ENCODE measurements at regions not wholly inside any gene's neighbourhood (a gene's known extent, or its start where the extent isn't known, plus 50 kb on each side); places are given as distances from the start of the nearest gene placed in this dataset.

GRCh38 chr3:110733045-110733444 is 338.6 kb upstream of the NECTIN3 start:
- H3K27me3 ChIP-seq (ENCODE audit: control insufficient read depth in 1 of 2, insufficient read depth in 2 of 2, low read length in 2 of 2) = no peaks in the 10 kb centered on the region
- no peaks in the 10 kb centered on the region for H3K36me3 ChIP-seq (ENCODE audit: control insufficient read depth in 2 of 2, insufficient read depth in 2 of 2, low read length in 2 of 2)
- no peaks in the 10 kb centered on the region for H3K9me3 ChIP-seq (ENCODE audit: control insufficient read depth in 2 of 2, low read length in 2 of 2)
- no peak overlapping the region for H3K4me3 ChIP-seq (ENCODE audit: low read length in 2 of 2)
- no peak overlapping the region for H3K27ac ChIP-seq (ENCODE audit: low read length)
- no peaks in the 10 kb centered on the region for H3K4me1 ChIP-seq (ENCODE audit: control insufficient read depth, insufficient read depth, low read length)
- no peak overlapping the region for H3K9ac ChIP-seq (ENCODE audit: low read length in 2 of 2)

- H3K36me3 ChIP-seq (ENCODE audit: control insufficient read depth in 2 of 2, insufficient read depth in 2 of 2, low read length in 2 of 2) = no peaks in the 10 kb centered on the region
- no peaks in the 10 kb centered on the region for H3K4me1 ChIP-seq (ENCODE audit: control insufficient read depth, insufficient read depth, low read length)
- H3K4me3 ChIP-seq (ENCODE audit: low read length in 2 of 2) = no peak overlapping the region
- H3K27me3 ChIP-seq (ENCODE audit: control insufficient read depth in 1 of 2, insufficient read depth in 2 of 2, low read length in 2 of 2) = no peaks in the 10 kb centered on the region
- H3K9ac ChIP-seq (ENCODE audit: low read length in 2 of 2) = no peak overlapping the region
- no peak overlapping the region for H3K27ac ChIP-seq (ENCODE audit: low read length)
- H3K9me3 ChIP-seq (ENCODE audit: control insufficient read depth in 2 of 2, low read length in 2 of 2) = no peaks in the 10 kb centered on the region
Measured at GRCh38 chr3:110734524-110734923, 337.1 kb upstream of the NECTIN3 start.

DNA sequence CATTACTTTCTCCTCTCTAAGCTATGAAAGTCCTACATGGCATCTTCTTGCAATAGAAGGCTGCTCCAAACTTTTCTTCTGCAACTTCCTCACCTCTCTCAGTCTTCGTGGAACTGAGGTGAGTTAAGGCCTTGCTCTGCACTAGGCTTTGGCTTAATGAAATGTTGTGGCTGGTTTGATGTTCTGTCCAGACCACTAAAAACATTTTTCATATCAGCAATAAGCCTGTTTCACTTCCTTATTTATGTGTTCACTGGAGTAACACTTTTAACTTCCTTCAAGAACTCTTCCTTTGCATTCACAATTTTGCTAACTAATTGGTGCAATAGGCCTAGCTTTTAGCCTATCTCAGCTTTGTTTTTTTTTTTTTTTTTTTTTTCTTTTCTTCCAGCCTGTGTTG is 335.3 kb upstream of the NECTIN3 start:
- Histone ChIP-seq H3K4me3 (ENCODE audit: low read length in 2 of 2) (no peak overlapping the region), H3K27ac (ENCODE audit: low read length) (no peak overlapping the region), H3K27me3 (ENCODE audit: control insufficient read depth in 1 of 2, insufficient read depth in 2 of 2, low read length in 2 of 2) (no peaks in the 10 kb centered on the region), H3K36me3 (ENCODE audit: control insufficient read depth in 2 of 2, insufficient read depth in 2 of 2, low read length in 2 of 2) (no peaks in the 10 kb centered on the region), H3K9me3 (ENCODE audit: control insufficient read depth in 2 of 2, low read length in 2 of 2) (no peaks in the 10 kb centered on the region), H3K9ac (ENCODE audit: low read length in 2 of 2) (no peak overlapping the region), H3K4me1 (ENCODE audit: control insufficient read depth, insufficient read depth, low read length) (no peaks in the 10 kb centered on the region)

DNA sequence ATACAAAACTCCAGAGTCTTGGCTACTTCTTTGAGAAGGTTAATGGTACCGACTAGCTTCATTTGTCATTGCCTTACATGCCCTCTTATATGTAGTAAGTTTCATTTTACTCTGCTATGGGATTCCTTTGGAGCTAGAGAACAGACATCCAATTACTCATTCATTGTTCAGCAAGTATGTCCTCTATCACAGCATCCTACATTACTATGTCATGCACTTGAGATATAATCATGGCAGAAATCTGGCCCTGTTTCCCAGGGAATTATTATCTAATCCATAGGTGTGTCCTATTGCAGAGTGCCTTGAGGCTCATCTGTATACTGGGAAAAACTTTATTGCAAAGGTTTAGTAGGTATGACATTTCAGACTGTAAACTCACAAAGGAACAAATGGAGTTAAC is 333.1 kb upstream of the NECTIN3 start:
- H3K9me3 ChIP-seq (ENCODE audit: control insufficient read depth in 2 of 2, low read length in 2 of 2) = no peaks in the 10 kb centered on the region
- H3K9ac ChIP-seq (ENCODE audit: low read length in 2 of 2) = no peak overlapping the region
- no peak overlapping the region for H3K4me3 ChIP-seq (ENCODE audit: low read length in 2 of 2)
- H3K27me3 ChIP-seq (ENCODE audit: control insufficient read depth in 1 of 2, insufficient read depth in 2 of 2, low read length in 2 of 2) = no peaks in the 10 kb centered on the region
- no peak overlapping the region for H3K27ac ChIP-seq (ENCODE audit: low read length)
- H3K4me1 ChIP-seq (ENCODE audit: control insufficient read depth, insufficient read depth, low read length) = no peaks in the 10 kb centered on the region
- no peaks in the 10 kb centered on the region for H3K36me3 ChIP-seq (ENCODE audit: control insufficient read depth in 2 of 2, insufficient read depth in 2 of 2, low read length in 2 of 2)

DNA sequence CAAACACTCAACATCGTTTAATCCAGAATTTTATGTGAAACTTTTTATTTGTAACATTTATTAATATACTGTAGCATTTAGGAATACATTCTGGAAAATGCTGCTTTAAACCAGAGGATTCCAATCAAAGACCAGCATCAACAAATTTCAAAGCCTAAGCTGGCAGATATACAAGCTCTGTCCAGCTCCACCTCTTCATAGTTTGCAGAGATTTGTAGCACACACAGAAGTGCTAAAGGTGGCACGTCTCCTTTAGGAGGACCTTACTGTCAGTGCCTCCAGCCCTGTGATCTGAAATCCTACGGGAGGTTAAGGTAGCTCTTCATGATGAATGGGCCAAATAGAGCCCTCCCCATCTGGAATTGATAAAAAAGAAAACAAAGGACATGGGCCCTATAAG is 329.7 kb upstream of the NECTIN3 start:
- H3K4me3 ChIP-seq (ENCODE audit: low read length in 2 of 2) = no peak overlapping the region
- no peak overlapping the region for H3K9ac ChIP-seq (ENCODE audit: low read length in 2 of 2)

GRCh38 chr3:110743202-110743601 is 328.4 kb upstream of the NECTIN3 start:
- no peak overlapping the region for H3K4me3 ChIP-seq (ENCODE audit: low read length in 2 of 2)
- H3K27ac ChIP-seq (ENCODE audit: low read length) = no peak overlapping the region
- no peaks in the 10 kb centered on the region for H3K4me1 ChIP-seq (ENCODE audit: control insufficient read depth, insufficient read depth, low read length)
- no peaks in the 10 kb centered on the region for H3K36me3 ChIP-seq (ENCODE audit: control insufficient read depth in 2 of 2, insufficient read depth in 2 of 2, low read length in 2 of 2)
- H3K9me3 ChIP-seq (ENCODE audit: control insufficient read depth in 2 of 2, low read length in 2 of 2) = no peaks in the 10 kb centered on the region
- no peak overlapping the region for H3K9ac ChIP-seq (ENCODE audit: low read length in 2 of 2)
- no peaks in the 10 kb centered on the region for H3K27me3 ChIP-seq (ENCODE audit: control insufficient read depth in 1 of 2, insufficient read depth in 2 of 2, low read length in 2 of 2)

More for the DNA sequence above, 329.7 kb upstream of the NECTIN3 start:
- H3K27me3 ChIP-seq (ENCODE audit: control insufficient read depth in 1 of 2, insufficient read depth in 2 of 2, low read length in 2 of 2) = no peaks in the 10 kb centered on the region
- H3K36me3 ChIP-seq (ENCODE audit: control insufficient read depth in 2 of 2, insufficient read depth in 2 of 2, low read length in 2 of 2) = no peaks in the 10 kb centered on the region
- no peaks in the 10 kb centered on the region for H3K9me3 ChIP-seq (ENCODE audit: control insufficient read depth in 2 of 2, low read length in 2 of 2)
- H3K27ac ChIP-seq (ENCODE audit: low read length) = no peak overlapping the region
- H3K4me1 ChIP-seq (ENCODE audit: control insufficient read depth, insufficient read depth, low read length) = no peaks in the 10 kb centered on the region

GRCh38 chr3:110743984-110744383 is 327.6 kb upstream of the NECTIN3 start:
- Histone ChIP-seq H3K9me3 (ENCODE audit: control insufficient read depth in 2 of 2, low read length in 2 of 2) (no peaks in the 10 kb centered on the region), H3K27ac (ENCODE audit: low read length) (no peak overlapping the region), H3K4me1 (ENCODE audit: control insufficient read depth, insufficient read depth, low read length) (no peaks in the 10 kb centered on the region), H3K4me3 (ENCODE audit: low read length in 2 of 2) (no peak overlapping the region), H3K27me3 (ENCODE audit: control insufficient read depth in 1 of 2, insufficient read depth in 2 of 2, low read length in 2 of 2) (no peaks in the 10 kb centered on the region), H3K9ac (ENCODE audit: low read length in 2 of 2) (no peak overlapping the region), H3K36me3 (ENCODE audit: control insufficient read depth in 2 of 2, insufficient read depth in 2 of 2, low read length in 2 of 2) (no peaks in the 10 kb centered on the region)

DNA sequence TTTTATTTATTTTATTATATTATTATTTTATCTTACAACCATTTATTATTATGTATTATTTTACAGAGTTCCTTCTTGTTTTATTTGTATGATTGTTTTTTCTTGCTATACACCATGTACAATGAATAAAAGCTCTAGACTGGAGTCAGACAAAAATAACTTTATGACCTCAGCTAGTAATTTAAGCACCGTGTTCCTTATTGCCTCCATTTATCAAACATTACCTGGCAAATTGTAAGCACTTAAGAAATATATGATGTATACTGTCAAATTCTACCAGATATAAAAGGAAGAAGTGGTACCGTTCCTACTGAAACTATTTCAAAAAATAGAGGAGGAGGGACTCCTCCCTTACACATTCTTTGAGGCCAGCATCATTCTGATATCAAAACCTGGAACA is 326.9 kb upstream of the NECTIN3 start:
- H3K27ac ChIP-seq (ENCODE audit: low read length) = no peak overlapping the region
- H3K9ac ChIP-seq (ENCODE audit: low read length in 2 of 2) = no peak overlapping the region
- no peaks in the 10 kb centered on the region for H3K36me3 ChIP-seq (ENCODE audit: control insufficient read depth in 2 of 2, insufficient read depth in 2 of 2, low read length in 2 of 2)
- H3K9me3 ChIP-seq (ENCODE audit: control insufficient read depth in 2 of 2, low read length in 2 of 2) = no peaks in the 10 kb centered on the region
- no peaks in the 10 kb centered on the region for H3K27me3 ChIP-seq (ENCODE audit: control insufficient read depth in 1 of 2, insufficient read depth in 2 of 2, low read length in 2 of 2)
- no peaks in the 10 kb centered on the region for H3K4me1 ChIP-seq (ENCODE audit: control insufficient read depth, insufficient read depth, low read length)
- H3K4me3 ChIP-seq (ENCODE audit: low read length in 2 of 2) = no peak overlapping the region

DNA sequence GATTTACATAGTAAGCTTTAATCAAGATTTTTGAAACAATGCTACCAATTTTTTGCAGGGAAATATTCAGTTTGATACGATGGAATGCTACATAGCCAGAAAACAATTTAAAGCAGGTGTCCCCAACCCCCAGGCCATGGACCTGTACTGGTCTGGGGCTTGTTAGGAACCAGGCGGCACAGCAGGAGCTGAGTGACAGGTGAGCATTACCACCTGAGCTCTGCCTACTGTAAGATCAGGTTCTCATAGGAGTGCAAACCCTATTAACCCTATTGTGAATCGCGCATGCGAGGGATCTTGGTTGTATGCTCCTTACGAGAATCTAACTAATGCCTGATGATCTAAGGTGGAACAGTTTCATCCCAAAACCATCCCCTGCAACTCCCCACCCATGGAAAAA is 322.6 kb upstream of the NECTIN3 start:
- no peak overlapping the region for H3K27ac ChIP-seq (ENCODE audit: low read length)
- no peak overlapping the region for H3K4me3 ChIP-seq (ENCODE audit: low read length in 2 of 2)
- H3K9ac ChIP-seq (ENCODE audit: low read length in 2 of 2) = no peak overlapping the region
- no peaks in the 10 kb centered on the region for H3K36me3 ChIP-seq (ENCODE audit: control insufficient read depth in 2 of 2, insufficient read depth in 2 of 2, low read length in 2 of 2)
- no peaks in the 10 kb centered on the region for H3K27me3 ChIP-seq (ENCODE audit: control insufficient read depth in 1 of 2, insufficient read depth in 2 of 2, low read length in 2 of 2)
- H3K9me3 ChIP-seq (ENCODE audit: control insufficient read depth in 2 of 2, low read length in 2 of 2) = no peaks in the 10 kb centered on the region
- no peaks in the 10 kb centered on the region for H3K4me1 ChIP-seq (ENCODE audit: control insufficient read depth, insufficient read depth, low read length)

GRCh38 chr3:110750201-110750600 is 321.4 kb upstream of the NECTIN3 start:
- Histone ChIP-seq H3K4me1 (ENCODE audit: control insufficient read depth, insufficient read depth, low read length) (no peaks in the 10 kb centered on the region), H3K9ac (ENCODE audit: low read length in 2 of 2) (no peak overlapping the region), H3K27ac (ENCODE audit: low read length) (no peak overlapping the region), H3K9me3 (ENCODE audit: control insufficient read depth in 2 of 2, low read length in 2 of 2) (no peaks in the 10 kb centered on the region), H3K27me3 (ENCODE audit: control insufficient read depth in 1 of 2, insufficient read depth in 2 of 2, low read length in 2 of 2) (no peaks in the 10 kb centered on the region), H3K36me3 (ENCODE audit: control insufficient read depth in 2 of 2, insufficient read depth in 2 of 2, low read length in 2 of 2) (no peaks in the 10 kb centered on the region), H3K4me3 (ENCODE audit: low read length in 2 of 2) (no peak overlapping the region)

- Histone ChIP-seq H3K27ac (ENCODE audit: low read length) (no peak overlapping the region), H3K9ac (ENCODE audit: low read length in 2 of 2) (no peak overlapping the region), H3K27me3 (ENCODE audit: control insufficient read depth in 1 of 2, insufficient read depth in 2 of 2, low read length in 2 of 2) (no peaks in the 10 kb centered on the region), H3K9me3 (ENCODE audit: control insufficient read depth in 2 of 2, low read length in 2 of 2) (no peaks in the 10 kb centered on the region), H3K4me3 (ENCODE audit: low read length in 2 of 2) (no peak overlapping the region), H3K4me1 (ENCODE audit: control insufficient read depth, insufficient read depth, low read length) (no peaks in the 10 kb centered on the region), H3K36me3 (ENCODE audit: control insufficient read depth in 2 of 2, insufficient read depth in 2 of 2, low read length in 2 of 2) (no peaks in the 10 kb centered on the region)
Measured at GRCh38 chr3:110752307-110752706, 319.3 kb upstream of the NECTIN3 start.

DNA sequence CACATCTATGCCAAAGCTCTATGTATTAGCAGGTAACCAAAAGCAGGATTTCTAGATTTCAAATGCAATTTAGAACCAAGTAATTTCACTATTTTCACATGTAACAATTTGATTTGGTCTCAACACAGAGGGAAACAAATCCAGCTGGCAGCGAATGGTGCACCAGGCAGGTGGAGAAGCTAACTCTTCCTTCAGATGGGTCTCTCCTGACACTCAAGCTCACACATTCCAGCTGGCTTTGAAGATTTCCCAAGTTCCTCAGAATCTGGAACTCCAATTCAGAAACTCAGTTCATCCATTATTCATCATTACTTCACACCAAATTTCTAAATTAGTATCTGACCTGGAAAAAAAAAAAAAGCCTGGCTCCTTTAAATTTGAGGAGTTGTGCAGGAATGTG is 318.1 kb upstream of the NECTIN3 start:
- Histone ChIP-seq H3K4me3 (ENCODE audit: low read length in 2 of 2) (no peak overlapping the region), H3K4me1 (ENCODE audit: control insufficient read depth, insufficient read depth, low read length) (no peaks in the 10 kb centered on the region), H3K9ac (ENCODE audit: low read length in 2 of 2) (no peak overlapping the region), H3K27ac (ENCODE audit: low read length) (no peak overlapping the region), H3K27me3 (ENCODE audit: control insufficient read depth in 1 of 2, insufficient read depth in 2 of 2, low read length in 2 of 2) (no peaks in the 10 kb centered on the region), H3K9me3 (ENCODE audit: control insufficient read depth in 2 of 2, low read length in 2 of 2) (no peaks in the 10 kb centered on the region), H3K36me3 (ENCODE audit: control insufficient read depth in 2 of 2, insufficient read depth in 2 of 2, low read length in 2 of 2) (no peaks in the 10 kb centered on the region)

Measured in stomach smooth muscle (tissue), 2 donors.